Type B pancreatic cell (in vitro differentiated cells): ENCODE measurements at regions not wholly inside any gene's neighbourhood (a gene's known extent, or its start where the extent isn't known, plus 50 kb on each side); places are given as distances from the start of the nearest gene placed in this dataset.

Source experiments
- DNase-seq: peaks from one replicate; pipeline ENCODE4 v3.0.0; 2021; ENCODE audit warnings: mixed read lengths; ENCODE audit not compliant: unreplicated experiment; ENCODE audit errors: extremely low spot score
- H3K27ac Mint-ChIP-seq: 2 replicates; pipeline ENCODE4 v1.8.0; 2021; ENCODE audit warnings: mild to moderate bottlenecking, mixed read lengths
- H3K27me3 Mint-ChIP-seq: 2 replicates; pipeline ENCODE4 v1.8.0; 2021; ENCODE audit warnings: mixed read lengths
- H3K36me3 Mint-ChIP-seq: 2 replicates; pipeline ENCODE4 v1.8.0; 2021; ENCODE audit warnings: mixed read lengths
- H3K4me1 Mint-ChIP-seq: one replicate; pipeline ENCODE4 v1.8.0; 2021; ENCODE audit warnings: mixed read lengths; ENCODE audit not compliant: unreplicated experiment
- H3K4me3 Mint-ChIP-seq: 2 replicates; pipeline ENCODE4 v1.8.0; 2021; ENCODE audit warnings: mild to moderate bottlenecking, mixed read lengths
- H3K9me3 Mint-ChIP-seq: 2 replicates; pipeline ENCODE4 v1.8.0; 2021; ENCODE audit warnings: mixed read lengths
- CTCF ChIP-seq: fragments of 200-600 bp; sonication (generic); conservative IDR thresholded peaks from 2 replicates; pipeline ENCODE4 v1.5.0; 2021; ENCODE audit warnings: antibody characterized with exemption, mild to moderate bottlenecking

- Mint-ChIP-seq H3K27me3 (peaks cover 5% of the 10 kb centered on the region), H3K9me3 (peaks cover 5% of the 10 kb centered on the region), H3K4me3 (no peak overlapping the region), H3K36me3 (no peaks in the 10 kb centered on the region), H3K4me1 (no peaks in the 10 kb centered on the region), H3K27ac (no peak overlapping the region)
- TF ChIP-seq CTCF = no peak
- DNase-seq = no peak
Measured at GRCh38 chr10:105358911-105359310, 717.8 kb downstream of the SORCS3 start.

DNA sequence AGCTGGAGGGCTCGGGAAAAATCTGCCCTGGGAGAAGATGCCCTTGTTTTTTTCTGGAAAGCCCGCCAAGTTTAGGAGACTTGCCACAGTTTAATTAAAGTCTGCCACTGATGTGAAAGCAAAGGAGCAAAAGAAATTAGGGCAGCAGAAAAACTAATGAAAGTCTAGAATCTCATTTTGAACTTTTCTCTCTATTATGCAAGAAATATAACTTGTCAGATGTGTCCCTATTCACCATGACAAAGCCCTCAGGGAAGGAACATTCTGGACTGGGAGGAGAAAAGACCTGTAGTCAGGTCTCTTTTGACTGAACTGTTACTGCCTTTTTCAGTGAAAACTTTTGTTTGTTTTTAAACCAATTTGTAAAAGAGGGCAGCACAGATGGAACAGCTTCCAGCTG is 715.5 kb downstream of the SORCS3 start:
- no peak overlapping the region for H3K27ac Mint-ChIP-seq

DNA sequence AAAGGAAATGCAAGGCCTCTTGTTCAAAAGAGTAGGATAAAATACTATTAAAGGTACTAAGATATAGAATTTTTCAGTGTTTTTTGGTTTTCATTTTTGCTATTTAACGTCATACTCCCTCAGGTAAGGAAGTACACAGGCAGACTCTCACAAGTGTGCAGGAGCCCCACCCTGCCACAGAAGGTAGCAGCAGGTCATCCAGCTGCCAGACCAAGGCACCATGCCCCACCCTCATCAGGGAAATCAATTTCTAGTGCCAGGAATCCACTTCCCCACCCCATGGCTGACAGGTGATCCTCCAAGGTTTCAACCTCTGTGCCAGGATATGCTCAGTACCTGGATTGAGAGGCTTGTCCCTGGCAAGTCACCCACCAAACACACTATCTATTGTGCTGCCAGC is 712.9 kb downstream of the SORCS3 start:
- Mint-ChIP-seq H3K4me3 (no peak overlapping the region), H3K36me3 (no peaks in the 10 kb centered on the region), H3K9me3 (no peaks in the 10 kb centered on the region), H3K27me3 (peaks cover 12% of the 10 kb centered on the region), H3K4me1 (no peaks in the 10 kb centered on the region), H3K27ac (no peak overlapping the region)
- TF ChIP-seq CTCF = no peak
- DNase-seq = no peak

More for the DNA sequence above, 715.5 kb downstream of the SORCS3 start:
- Mint-ChIP-seq H3K4me1 (no peaks in the 10 kb centered on the region), H3K9me3 (peaks cover 5% of the 10 kb centered on the region), H3K4me3 (no peak overlapping the region), H3K27me3 (peaks cover 9% of the 10 kb centered on the region), H3K36me3 (no peaks in the 10 kb centered on the region)
- no peak for DNase-seq
- no peak for TF ChIP-seq CTCF

DNA sequence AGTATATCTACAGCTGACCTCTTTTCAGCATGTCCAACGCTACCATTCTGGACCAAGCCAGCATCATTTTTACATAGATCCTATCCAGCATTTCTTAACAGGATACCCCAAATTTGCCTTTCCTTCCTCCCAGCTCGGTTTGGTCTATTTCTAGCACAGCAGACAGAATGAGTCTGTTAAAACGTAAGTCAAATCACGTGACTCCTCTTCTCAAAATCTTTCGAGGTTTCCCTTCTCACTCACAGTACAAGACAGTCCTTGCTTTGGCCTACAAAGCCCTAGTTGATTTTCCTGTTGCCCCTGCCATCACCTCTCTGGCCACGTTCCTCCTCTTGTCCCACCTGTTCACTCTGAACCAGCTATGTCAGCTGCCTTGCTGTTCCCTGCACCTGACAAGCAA is 711.7 kb downstream of the SORCS3 start:
- Mint-ChIP-seq H3K27ac (no peak overlapping the region), H3K9me3 (no peaks in the 10 kb centered on the region), H3K36me3 (no peaks in the 10 kb centered on the region), H3K4me1 (no peaks in the 10 kb centered on the region), H3K4me3 (no peak overlapping the region), H3K27me3 (peaks cover 12% of the 10 kb centered on the region)
- TF ChIP-seq CTCF = no peak
- no peak for DNase-seq

DNA sequence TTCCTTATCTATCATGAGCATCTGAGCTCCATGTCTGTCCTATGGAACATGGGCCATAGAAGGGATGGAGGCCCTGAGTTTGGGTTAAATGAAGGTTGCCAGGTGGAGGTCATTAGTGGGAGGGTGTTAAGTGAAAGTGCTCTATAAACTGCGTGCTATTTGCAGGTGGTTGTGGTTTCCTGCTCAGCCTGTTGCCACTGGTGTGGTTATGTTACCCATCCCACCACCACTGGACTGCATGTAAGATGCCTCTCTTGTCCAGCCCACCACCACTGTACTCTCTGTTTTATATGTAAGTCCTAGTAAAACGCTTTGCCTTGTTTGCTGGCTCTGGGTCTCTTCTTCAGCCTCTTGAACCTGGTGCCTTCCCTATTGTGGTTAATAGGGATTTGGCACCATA is 711.2 kb downstream of the SORCS3 start:
- no peak for DNase-seq
- no peak for TF ChIP-seq CTCF
- no peak overlapping the region for H3K27ac Mint-ChIP-seq
- H3K4me3 Mint-ChIP-seq = no peak overlapping the region
- no peaks in the 10 kb centered on the region for H3K9me3 Mint-ChIP-seq
- H3K4me1 Mint-ChIP-seq = no peaks in the 10 kb centered on the region
- H3K27me3 Mint-ChIP-seq = peaks cover 13% of the 10 kb centered on the region
- H3K36me3 Mint-ChIP-seq = no peaks in the 10 kb centered on the region

- no peak for TF ChIP-seq CTCF
- Mint-ChIP-seq H3K27me3 (peaks cover 15% of the 10 kb centered on the region), H3K4me3 (no peak overlapping the region), H3K9me3 (no peaks in the 10 kb centered on the region), H3K4me1 (no peaks in the 10 kb centered on the region), H3K36me3 (no peaks in the 10 kb centered on the region), H3K27ac (no peak overlapping the region)
- no peak for DNase-seq
Measured at GRCh38 chr10:105351187-105351586, 710.1 kb downstream of the SORCS3 start.
